ENCODE measurements at regions not wholly inside any gene's neighbourhood (a gene's known extent, or its start where the extent isn't known, plus 50 kb on each side); places are given as distances from the start of the nearest gene placed in this dataset.

DNA sequence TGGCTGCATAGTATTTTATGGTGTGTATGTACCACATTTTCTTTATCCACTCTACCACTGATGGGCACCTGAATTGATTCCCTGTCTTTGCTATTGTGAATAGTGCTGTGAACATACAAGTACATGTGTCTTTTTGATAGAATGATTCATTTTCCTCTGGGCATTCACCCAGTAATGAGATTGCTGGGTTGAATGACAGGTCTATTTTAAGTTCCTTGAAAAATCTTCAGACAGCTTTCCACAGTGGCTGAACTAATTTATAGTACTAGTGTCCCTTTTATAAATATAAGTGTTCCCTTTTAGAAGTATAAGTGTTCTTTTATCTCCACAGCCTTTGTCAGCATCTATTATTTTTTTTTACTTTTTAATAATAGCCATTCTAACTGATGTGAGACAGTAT is 303.9 kb upstream of the EPHA4 start:
- DNase-seq (ENCODE audit: low spot score in 2 of 2), result no peak
- H3K4me1 ChIP-seq, result no peaks in the 10 kb centered on the region
- TF ChIP-seq, protein P1, sequence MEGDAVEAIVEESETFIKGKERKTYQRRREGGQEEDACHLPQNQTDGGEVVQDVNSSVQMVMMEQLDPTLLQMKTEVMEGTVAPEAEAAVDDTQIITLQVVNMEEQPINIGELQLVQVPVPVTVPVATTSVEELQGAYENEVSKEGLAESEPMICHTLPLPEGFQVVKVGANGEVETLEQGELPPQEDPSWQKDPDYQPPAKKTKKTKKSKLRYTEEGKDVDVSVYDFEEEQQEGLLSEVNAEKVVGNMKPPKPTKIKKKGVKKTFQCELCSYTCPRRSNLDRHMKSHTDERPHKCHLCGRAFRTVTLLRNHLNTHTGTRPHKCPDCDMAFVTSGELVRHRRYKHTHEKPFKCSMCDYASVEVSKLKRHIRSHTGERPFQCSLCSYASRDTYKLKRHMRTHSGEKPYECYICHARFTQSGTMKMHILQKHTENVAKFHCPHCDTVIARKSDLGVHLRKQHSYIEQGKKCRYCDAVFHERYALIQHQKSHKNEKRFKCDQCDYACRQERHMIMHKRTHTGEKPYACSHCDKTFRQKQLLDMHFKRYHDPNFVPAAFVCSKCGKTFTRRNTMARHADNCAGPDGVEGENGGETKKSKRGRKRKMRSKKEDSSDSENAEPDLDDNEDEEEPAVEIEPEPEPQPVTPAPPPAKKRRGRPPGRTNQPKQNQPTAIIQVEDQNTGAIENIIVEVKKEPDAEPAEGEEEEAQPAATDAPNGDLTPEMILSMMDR (IDR thresholded peaks at IDR 0.05), result no peak
- TF ChIP-seq POLR2A (IDR thresholded peaks at IDR 0.05), result no peak

DNA sequence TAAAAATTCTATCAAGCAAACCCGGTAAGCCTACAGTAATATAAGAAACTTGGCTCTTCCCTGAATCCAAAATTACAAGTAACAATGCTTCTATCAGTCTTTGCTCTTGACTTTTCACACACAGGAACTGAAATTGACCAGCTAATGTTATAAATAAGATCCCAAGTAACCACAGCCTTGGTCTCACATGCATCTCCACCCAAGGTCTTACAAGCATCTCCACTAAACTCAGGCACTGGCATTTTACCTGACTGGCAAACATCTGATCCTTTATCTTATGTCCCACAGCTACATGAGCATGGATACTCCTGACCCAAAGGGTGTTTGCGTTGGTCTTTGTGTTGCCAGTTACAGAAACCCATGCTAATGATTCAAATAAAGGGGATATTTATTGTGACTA is 302.3 kb upstream of the EPHA4 start:
- TF ChIP-seq, protein P1 (IDR thresholded peaks at IDR 0.05), result no peak
- TF ChIP-seq EP300 (IDR thresholded peaks at IDR 0.05), result no peak
- no peak for TF ChIP-seq POLR2A (IDR thresholded peaks at IDR 0.05)
- WGBS, 2 donors, result 88 to 95% methylated on average over 2 of the region's 2 CpGs
- DNase-seq (ENCODE audit: low spot score in 2 of 2), result no peak
- peaks cover 0 to 13% (median 1%) of the 10 kb centered on the region in 4 donors for H3K9me3 ChIP-seq
- no peak overlapping the region for H3K4me3 ChIP-seq
- no peaks in the 10 kb centered on the region for H3K36me3 ChIP-seq
- no peaks in the 10 kb centered on the region for H3K4me1 ChIP-seq
- no peak overlapping the region for H3K27ac ChIP-seq
- H3K27me3 ChIP-seq, result no peaks in the 10 kb centered on the region

More for the DNA sequence above, 303.9 kb upstream of the EPHA4 start:
- Histone ChIP-seq H3K27me3 (no peaks in the 10 kb centered on the region), H3K4me3 (no peak overlapping the region), H3K36me3 (no peaks in the 10 kb centered on the region), H3K27ac (no peak overlapping the region), H3K9me3 (no peaks in the 10 kb centered on the region)

DNA sequence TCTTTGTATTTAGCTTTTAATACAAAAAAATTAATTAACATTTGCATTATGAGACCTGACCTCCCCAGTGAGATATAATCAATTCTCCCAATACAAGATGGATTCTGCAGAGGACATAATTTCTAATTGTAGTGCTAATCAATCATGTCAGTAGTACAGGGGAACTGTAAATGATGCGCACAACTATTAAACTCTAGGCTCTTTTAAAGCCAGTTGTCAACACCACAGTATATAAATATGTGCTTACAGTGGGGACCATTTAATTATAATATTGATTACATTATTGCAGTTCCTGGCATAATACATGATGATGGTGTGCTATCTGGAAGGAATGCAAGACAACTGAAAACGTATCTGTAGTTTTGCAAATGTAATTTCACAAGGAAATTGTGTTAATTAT is 285.6 kb upstream of the EPHA4 start:
- no peak for TF ChIP-seq EP300 (IDR thresholded peaks at IDR 0.05)
- TF ChIP-seq POLR2A (IDR thresholded peaks at IDR 0.05), result no peak
- TF ChIP-seq, protein P1 (IDR thresholded peaks at IDR 0.05), result no peak

DNA sequence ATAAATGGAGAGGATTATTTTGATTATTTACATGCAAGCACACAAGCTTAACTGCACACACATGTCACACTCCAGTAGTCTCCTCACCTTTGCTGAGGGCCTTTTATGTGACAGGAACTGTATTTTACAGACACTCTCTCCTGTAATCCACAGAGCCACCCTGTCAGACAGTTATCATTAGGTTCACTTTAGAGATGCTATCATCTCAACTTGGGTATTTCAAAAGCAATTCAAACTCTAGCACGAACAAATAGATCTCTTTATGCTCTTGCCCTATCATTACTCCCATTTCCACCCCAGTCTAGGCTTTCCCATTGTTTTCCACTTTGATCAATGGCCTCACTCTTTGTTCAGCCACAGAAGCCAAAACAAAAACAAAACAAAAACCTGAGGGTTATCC is 281.2 kb upstream of the EPHA4 start:
- TF ChIP-seq, protein P1 (IDR thresholded peaks at IDR 0.05), result no peak
- Histone ChIP-seq H3K27me3 (no peaks in the 10 kb centered on the region), H3K36me3 (no peaks in the 10 kb centered on the region), H3K9me3 (no peaks in the 10 kb centered on the region), H3K27ac (no peak overlapping the region), H3K4me3 (no peak overlapping the region), H3K4me1 (no peaks in the 10 kb centered on the region)
- WGBS, 2 donors, result 9 to 28% methylated on average over 1 of the region's 1 CpG
- DNase-seq (ENCODE audit: low spot score in 2 of 2), result no peak

More for the DNA sequence above, 285.6 kb upstream of the EPHA4 start:
- no peaks in the 10 kb centered on the region for H3K4me1 ChIP-seq
- peaks cover 0 to 2% (median 0%) of the 10 kb centered on the region in 4 donors for H3K9me3 ChIP-seq
- H3K27ac ChIP-seq, result no peak overlapping the region
- 76 to 78% methylated on average over 2 of the region's 2 CpGs for WGBS, 2 donors
- no peak for DNase-seq (ENCODE audit: low spot score in 2 of 2)
- no peaks in the 10 kb centered on the region for H3K27me3 ChIP-seq
- no peaks in the 10 kb centered on the region for H3K36me3 ChIP-seq
- no peak overlapping the region for H3K4me3 ChIP-seq

DNA sequence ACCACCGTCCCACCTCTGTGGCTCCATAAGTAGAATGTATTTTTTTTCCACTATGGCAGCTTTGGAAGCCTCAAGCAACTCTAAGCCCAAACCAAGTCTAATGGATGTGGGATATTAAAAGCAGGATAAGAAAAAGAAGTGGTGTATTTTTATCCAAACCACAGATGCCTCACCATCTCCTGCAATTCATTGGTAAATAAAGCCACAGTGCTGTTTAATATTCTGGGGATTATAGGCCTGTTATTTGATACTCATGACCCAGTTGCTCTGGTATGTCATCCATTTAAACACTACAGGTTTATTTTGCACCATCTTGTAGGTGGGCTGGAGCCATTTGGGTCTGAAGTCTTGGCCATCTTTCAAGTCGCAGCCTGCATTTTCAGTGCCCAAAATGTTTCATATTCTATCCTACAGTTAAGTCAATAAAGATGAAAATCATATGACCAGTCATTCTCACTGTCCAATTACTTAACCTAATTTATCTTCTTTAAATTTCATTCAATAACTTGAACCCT is 279.5 kb upstream of the EPHA4 start:
- Histone ChIP-seq H3K27ac (no peak overlapping the region), H3K4me3 (no peak overlapping the region), H3K4me1 (no peaks in the 10 kb centered on the region), H3K9me3 (no peaks in the 10 kb centered on the region), H3K36me3 (no peaks in the 10 kb centered on the region), H3K27me3 (no peaks in the 10 kb centered on the region)
- 83 to 87% methylated on average over 2 of the region's 2 CpGs for WGBS, 2 donors
- no peak for DNase-seq (ENCODE audit: low spot score in 2 of 2)
- TF ChIP-seq, protein P1 (IDR thresholded peaks at IDR 0.05), result no peak
- TF ChIP-seq EP300 (IDR thresholded peaks at IDR 0.05) (no peak), POLR2A (IDR thresholded peaks at IDR 0.05) (no peak)

Measured in tibial nerve (tissue), 4 donors.